Suppressor macrophage (primary cell): ENCODE measurements at regions not wholly inside any gene's neighbourhood (a gene's known extent, or its start where the extent isn't known, plus 50 kb on each side); places are given as distances from the start of the nearest gene placed in this dataset.

Experiments
- DNase-seq, 4 experiments: peaks; one replicate each; pipeline ENCODE4 v3.0.0-alpha.2; 2020 to 2022

GRCh38 chr1:30196872-30197638 is 526.3 kb downstream of the MATN1 start:
- no peak for DNase-seq

GRCh38 chr1:30196457-30196856 is 526.9 kb downstream of the MATN1 start:
- no peak for DNase-seq

- DNase-seq, result no peak
These were observed 527.8 kb downstream of the MATN1 start for GRCh38 chr1:30195424-30196134.

GRCh38 chr1:30194741-30195423 is 528.5 kb downstream of the MATN1 start:
- DNase-seq, result peak in 1 of 4 experiments; percentile 10

- DNase-seq, result no peak
These were observed 529.3 kb downstream of the MATN1 start for GRCh38 chr1:30194046-30194619.

- DNase-seq, result no peak
These were observed 530.3 kb downstream of the MATN1 start for GRCh38 chr1:30192969-30193630.

- DNase-seq, result peak; percentile 34 to 65 (median 47)
These were observed 532.2 kb downstream of the MATN1 start for GRCh38 chr1:30191154-30191702.

- no peak for DNase-seq
These were observed 532.8 kb downstream of the MATN1 start for GRCh38 chr1:30190511-30191153.

GRCh38 chr1:30189818-30190500 is 533.4 kb downstream of the MATN1 start:
- DNase-seq, result no peak

- no peak for DNase-seq
These were observed 534.4 kb downstream of the MATN1 start for GRCh38 chr1:30188999-30189398.

GRCh38 chr1:30188329-30188728 is 535.1 kb downstream of the MATN1 start:
- no peak for DNase-seq

- DNase-seq, result no peak
These were observed 535.9 kb downstream of the MATN1 start for GRCh38 chr1:30187413-30188023.

GRCh38 chr1:30186586-30186985 is 536.8 kb downstream of the MATN1 start:
- DNase-seq, result no peak

GRCh38 chr1:30185809-30186208 is 537.6 kb downstream of the MATN1 start:
- DNase-seq, result no peak

- no peak for DNase-seq
These were observed 538.1 kb downstream of the MATN1 start for GRCh38 chr1:30185313-30185712.

- no peak for DNase-seq
These were observed 538.8 kb downstream of the MATN1 start for GRCh38 chr1:30184393-30185141.

- DNase-seq, result no peak
These were observed 539.5 kb downstream of the MATN1 start for GRCh38 chr1:30183895-30184294.

- no peak for DNase-seq
These were observed 540.4 kb downstream of the MATN1 start for GRCh38 chr1:30183006-30183405.

GRCh38 chr1:30179942-30180543 is 543.3 kb downstream of the MATN1 start:
- no peak for DNase-seq
